ENCODE measurements at regions not wholly inside any gene's neighbourhood (a gene's known extent, or its start where the extent isn't known, plus 50 kb on each side); places are given as distances from the start of the nearest gene placed in this dataset.
"Not testable (repeated sequence)": the region's sequence is repeated elsewhere in the genome, so short reads cannot be mapped to it uniquely, and the experiment has no call there.

DNA sequence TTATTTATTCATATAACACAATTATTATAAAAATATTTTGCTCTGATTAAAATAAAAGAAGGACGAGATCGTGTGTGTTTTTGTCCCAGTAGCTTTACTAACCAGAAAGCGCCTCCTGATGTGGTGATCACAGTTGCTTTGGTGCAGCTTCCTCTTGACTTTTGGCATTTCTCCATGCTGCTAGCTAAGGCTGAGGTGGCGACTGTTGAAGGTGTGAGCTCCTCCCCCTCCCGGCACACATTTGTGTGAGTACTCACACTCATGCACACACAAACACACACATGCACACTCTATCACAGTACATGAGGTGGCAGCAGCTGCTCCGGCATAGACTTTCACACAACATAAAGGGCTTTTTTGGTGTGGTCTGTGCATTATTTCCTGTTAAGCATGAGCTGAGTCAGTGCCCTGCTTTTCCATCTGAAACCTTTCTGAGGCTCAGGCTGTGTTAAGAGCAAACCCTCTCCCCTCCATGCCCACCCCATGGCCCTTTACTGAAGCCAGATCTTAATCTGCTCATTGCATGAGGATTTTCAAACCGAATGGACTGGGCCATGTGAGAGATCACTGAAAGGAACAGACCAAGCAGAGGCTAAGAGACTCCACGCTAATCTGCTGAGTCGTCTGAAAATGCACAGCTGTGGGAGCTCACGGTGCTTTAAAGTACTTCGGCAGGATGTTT is 53.3 kb downstream of the FOXD4L1 start:
- DNase-seq (ENCODE audit: low read depth in 2 of 2): peak in 1 of 2 donors; percentile 18

DNA sequence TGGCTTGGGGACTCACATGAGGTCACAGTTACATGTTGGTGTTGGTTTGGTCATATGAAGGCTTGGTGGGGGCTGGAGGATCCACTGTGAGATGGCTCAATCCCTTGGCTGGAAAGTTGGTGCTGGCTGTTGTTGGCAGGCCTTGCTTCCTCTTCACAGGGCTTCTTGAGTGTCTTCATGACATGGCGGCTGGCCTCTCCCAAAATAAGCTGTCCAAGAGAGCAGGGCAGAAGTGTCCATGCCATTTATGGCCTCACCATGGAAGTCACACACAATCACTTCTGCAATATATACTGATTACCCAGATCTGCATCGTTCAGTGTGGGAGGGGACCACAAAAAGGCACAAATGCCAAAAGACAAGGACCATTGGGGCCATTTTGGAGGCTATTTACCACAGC is 61.4 kb downstream of the FOXD4L1 start:
- DNase-seq (ENCODE audit: low read depth in 2 of 2): not testable (repeated sequence)

DNA sequence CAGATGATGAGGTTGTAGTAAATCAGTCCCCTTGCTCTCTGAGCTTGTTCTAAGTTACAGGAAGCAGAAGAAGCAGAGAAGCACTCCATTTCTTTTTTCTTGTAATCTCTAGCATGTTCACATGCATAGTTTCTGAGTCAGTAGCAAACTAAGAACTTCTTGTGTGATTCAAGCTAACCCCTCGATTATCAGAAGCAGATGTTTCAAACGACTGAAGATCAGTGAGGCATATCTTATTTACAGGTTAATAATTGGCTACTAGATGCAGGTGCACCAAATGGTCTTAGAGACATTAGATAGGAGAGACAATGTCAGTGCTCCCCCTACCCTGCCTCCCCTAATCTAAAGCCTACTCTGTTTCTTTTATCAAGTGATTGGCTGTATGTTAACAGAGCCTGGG is 64.2 kb downstream of the FOXD4L1 start:
- DNase-seq (ENCODE audit: low read depth in 2 of 2): not testable (repeated sequence)

DNA sequence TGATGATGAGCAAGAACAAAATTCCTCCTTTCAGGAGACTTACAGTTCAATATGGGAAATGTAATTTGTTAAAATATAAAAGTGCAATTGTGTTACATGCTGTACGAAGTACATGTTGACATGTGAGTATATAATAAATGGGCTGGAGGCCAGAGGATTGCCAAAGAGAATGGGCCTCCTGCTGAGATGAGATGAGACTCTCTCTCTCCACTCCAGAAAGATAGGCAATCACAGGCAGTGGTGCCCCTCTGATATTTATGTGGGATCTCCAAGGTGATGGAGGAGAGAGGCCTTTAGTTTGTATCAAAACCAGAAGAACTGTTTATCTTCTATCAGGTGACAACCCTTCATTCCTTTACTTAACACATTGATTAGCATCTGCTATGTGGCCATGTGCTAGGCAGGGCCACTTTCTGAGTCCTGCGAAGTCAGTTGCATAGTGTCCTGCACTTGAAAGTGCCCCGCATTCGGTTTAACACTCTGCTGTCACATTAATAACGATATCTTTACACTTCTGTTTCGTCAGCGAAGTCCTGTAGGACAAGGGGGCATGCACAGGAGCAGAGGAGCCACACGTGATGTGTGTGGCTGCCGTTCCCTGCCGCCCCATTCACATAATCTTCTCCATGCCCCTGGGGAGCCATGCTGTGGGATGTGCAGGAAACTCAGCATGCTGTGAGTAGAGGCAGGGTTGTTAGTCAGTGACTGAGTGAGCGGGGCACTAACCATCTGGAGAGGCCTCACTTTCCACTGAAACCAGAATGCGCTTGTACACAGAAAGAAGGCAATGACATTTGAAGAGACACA is 60.2 kb upstream of the RABL2A start:
- DNase-seq (ENCODE audit: low read depth in 2 of 2): not testable (repeated sequence)

DNA sequence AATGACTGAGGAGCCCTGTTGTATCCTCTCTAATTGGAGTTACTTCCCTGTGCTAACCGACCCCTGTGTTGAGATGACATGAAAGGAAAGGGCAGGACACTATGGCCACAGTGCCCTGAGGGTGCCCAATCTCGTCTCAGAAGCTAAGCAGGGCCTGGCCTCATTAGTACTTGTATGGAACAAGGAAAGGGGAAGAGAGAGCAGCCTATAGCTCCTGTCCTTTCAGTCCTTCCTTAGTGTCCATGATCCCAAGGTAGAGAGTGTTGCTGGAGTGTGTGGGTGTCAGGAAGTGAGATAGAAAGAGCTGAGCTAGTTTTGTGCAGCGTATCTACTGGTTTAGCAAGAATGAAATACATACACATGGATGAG is 59.6 kb upstream of the RABL2A start:
- not testable (repeated sequence) for DNase-seq (ENCODE audit: low read depth in 2 of 2)

DNA sequence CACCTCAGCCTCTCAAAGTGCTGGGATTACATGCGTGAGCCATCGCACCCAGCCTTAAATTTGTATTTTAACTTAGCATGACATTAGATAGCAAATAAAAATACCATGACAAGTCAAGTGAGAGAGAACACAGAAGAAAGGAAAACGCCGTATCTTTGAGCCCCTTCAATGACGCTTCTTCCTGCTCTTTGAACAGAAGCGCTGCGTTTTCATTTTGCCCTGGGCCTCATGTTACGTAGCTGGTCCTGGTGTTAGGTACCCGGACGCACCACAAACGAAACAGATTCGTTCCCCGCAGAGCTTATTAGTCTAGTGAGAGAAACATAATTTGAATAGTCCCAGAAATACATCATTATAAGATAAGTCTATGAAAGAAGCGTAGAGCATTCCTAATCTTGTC is 58.8 kb upstream of the RABL2A start:
- not testable (repeated sequence) for DNase-seq (ENCODE audit: low read depth in 2 of 2)

DNA sequence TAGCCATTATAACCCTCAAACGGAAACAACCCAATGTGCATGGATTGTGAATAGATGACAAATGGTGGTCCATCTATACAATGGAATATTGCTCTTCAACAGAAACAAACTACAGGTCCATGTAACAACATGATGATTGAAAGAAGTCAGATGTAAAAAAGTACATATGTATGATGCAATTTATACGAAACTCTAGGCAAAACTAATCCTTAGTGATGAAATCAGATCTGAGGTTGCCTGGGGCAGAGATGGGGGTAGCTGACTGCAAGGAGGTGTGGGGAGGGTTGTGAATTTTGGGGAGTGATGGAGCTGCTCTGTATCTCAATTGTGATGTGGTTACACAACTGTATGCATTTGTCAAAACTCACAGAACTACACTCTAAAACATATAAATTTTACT is 57.0 kb upstream of the RABL2A start:
- DNase-seq (ENCODE audit: low read depth in 2 of 2): not testable (repeated sequence)

DNA sequence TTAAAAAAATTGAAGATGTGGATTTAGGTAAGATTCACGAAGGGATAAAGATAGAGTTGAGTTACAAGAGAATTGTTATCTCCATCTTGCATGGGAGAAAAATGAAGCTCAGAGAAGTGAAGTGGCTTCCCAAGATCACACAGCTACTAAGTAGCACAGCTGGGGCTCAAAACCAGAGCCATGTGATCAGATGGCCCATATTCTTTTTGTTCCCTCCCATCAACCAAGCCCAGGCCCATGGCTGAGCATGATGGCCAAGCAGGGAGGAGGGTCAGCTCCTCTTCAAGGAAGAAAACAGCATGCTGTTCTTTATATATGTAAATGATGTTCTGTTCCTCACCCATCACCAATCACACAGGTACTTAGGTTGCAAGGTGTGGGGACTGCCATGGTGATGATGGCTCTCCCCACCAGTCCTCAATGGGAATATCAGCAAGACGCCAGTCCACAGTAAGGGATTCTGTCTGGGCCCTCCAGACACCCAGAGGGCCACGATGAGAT is 56.5 kb upstream of the RABL2A start:
- not testable (repeated sequence) for DNase-seq (ENCODE audit: low read depth in 2 of 2)

DNA sequence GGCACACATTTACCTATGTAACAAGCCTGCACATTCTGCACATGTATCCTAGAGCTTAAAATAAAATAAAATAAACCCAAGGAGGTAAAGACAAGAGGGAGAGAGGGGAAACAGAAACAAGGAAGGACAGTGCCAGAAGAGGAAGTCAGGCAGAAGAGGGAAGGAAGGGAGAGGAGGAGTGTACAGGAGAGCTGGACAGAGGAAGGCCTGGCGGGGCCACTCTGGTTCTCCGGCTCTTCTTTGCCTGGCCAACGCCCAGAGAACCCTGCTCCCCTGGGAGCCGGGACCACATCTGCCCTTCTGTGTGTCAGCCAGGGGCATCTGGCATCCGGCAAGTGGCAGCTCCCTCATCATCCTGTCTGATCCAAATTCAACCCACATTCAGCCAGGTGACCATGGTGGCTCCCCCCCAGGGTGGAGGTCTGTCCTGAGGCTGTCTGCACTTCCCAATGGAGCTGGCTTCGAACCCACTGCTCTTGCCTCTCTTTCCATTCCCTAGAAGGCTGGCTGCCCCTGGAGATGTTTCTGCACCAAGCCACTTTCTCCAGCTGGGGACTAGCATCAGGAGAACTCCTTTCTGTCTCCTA is 55.5 kb upstream of the RABL2A start:
- DNase-seq (ENCODE audit: low read depth in 2 of 2): not testable (repeated sequence)

DNA sequence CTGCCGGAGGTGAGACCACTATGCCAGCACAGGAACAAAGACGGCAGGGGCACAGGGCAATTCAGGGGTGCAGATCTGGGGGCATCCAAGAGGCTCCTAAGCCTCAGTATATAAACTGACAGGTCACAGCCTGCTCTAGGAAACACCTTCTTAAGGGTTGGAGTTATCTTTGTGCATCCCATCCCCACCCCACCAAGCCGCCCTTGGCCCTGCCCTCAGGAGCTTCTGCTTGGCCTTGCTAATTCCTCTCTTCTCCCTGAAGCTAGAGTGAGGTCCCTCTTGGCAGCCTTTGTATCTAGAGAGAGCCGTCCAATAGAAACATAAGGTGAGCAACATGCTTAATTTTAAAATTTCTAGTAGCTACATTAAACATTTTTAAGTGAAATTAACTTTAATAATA is 51.3 kb upstream of the RABL2A start:
- not testable (repeated sequence) for DNase-seq (ENCODE audit: low read depth in 2 of 2)

DNA sequence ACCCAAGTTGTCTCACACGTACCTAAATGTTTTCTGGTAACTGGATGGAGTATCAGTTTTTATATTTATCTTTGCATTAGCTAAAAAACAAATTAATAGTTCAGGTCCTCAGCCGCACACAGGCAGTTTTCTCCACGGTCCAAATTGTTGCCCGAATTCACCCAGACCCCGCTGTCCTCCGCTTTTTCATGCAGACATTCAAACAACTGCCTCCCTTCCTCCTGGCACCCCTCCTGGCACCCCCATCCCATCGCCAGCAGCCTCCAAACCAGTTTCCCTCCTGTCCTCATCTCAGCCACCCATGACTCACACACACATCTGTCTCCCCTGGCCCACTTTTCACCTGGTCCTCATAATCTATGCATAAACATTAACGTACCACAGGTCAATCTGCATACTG is 50.7 kb upstream of the RABL2A start:
- not testable (repeated sequence) for DNase-seq (ENCODE audit: low read depth in 2 of 2)
